NCI-H146 (cell line): ENCODE measurements at regions not wholly inside any gene's neighbourhood (a gene's known extent, or its start where the extent isn't known, plus 50 kb on each side); places are given as distances from the start of the nearest gene placed in this dataset.
"Not testable (repeated sequence)": the region's sequence is repeated elsewhere in the genome, so short reads cannot be mapped to it uniquely, and the experiment has no call there.

ENCODE experiments used
- DNase-seq: peaks from one replicate; lab custom pipeline; 2025; lab: John Stamatoyannopoulos, UW

DNA sequence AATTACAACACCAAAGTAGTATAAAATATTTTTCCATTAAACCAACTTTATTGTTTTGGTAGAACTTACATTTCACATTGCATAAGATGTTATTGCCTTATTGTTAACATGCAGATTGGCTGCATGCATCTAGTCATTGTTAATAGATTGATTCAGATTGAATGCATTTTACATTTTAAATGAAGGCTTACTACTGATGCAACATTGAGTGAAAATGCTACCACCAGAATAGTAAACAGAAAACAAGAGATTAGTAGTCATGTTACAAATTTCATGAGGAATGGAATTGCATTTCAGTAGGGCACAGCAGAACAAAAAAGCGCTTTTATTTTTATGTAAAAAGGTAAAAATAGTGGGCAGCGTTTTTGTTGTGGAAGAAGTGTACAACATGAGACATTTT is 298.3 kb downstream of the ARL4A start:
- no peak for DNase-seq

DNA sequence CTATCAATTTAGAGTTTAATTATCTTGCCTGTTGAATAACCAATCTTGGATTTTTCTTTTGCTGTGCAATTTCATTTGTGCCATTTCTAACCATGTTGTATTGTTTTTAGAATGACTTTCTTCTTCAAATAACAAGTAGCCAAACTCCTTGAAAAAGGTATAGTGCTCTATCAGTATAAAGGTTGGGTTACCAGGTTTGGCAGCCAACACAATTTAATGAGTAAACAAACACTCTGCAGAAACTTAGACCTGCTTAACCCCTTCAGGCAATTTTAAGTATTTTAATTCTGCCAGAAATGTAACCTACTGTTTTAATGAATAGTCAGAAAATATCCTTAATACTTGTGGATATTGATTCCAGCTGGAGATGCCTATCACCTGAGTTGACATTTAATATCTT is 299.8 kb downstream of the ARL4A start:
- DNase-seq: no peak

DNA sequence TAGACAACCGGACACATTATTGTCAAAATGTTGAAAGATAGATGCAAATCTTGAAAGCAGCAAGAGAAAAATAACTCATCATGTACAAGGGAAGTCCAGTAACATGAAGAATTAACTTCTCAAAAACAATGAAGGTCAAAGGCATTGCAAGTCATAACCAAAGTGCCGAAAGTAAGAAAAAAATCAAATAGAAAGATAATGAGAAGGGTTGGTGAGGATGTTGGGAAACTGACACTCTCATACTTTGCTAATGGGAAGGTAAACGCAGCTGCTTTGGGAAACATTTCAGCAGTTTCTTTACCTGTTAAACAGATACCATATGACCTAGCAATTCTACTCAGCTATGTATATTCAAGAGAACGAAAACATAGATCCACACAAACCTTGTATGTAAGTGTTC is 303.0 kb downstream of the ARL4A start:
- DNase-seq: no peak

DNA sequence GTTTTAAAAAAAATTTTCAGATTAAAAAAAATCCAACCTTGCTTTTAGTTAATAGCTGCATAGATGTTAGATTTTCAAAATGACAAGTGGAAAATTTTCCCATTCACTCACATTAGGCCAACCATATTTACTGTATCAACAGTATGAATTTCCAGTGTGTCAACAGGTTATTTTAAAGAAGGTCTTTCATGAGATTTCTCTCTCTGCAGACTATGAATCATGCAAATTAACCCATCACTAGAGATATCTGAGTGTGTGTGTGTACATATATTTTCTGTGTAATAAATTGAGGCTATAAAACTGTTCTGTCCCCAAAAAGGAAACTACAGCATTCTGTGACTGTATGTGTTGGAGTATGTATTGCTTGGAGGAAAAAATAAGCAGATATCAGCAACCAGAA is 305.6 kb downstream of the ARL4A start:
- DNase-seq: no peak

- DNase-seq: no peak
Observed at GRCh38 chr7:12995912-12996469, 308.6 kb downstream of the ARL4A start.

- DNase-seq: no peak
Observed at GRCh38 chr7:13007331-13007730, 319.9 kb downstream of the ARL4A start.

- DNase-seq: no peak
Observed at GRCh38 chr7:13009517-13009916, 322.1 kb downstream of the ARL4A start.

- no peak for DNase-seq
Observed at GRCh38 chr7:13014011-13014410, 326.6 kb downstream of the ARL4A start.

DNA sequence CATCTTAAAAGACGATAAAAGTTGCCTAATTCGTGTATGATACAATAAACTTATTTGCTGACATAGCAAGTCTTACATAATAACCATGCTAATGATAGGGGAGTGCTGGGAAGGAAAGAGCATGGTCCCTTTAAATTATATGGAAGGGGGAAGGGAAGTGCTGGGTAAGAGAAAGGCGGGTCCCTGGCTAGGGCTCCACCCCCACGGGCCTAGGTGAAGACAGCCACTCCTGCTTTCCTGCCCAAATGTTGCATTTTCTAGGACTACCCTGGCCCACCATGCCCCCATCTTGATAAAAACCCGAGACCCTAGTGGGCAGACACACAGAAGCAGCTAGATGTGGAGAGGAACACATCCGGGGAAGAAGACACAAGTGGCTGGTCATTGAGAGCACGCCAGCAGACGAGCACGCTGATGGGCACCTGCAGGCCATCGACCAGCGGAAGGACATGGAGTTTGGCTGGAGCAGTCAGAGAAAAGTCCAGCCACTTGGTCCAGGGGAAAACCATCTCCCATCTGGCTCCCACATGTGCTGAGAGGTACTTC is 328.7 kb downstream of the ARL4A start:
- no peak for DNase-seq

GRCh38 chr7:13016592-13017332 is 329.3 kb downstream of the ARL4A start:
- DNase-seq: no peak

DNA sequence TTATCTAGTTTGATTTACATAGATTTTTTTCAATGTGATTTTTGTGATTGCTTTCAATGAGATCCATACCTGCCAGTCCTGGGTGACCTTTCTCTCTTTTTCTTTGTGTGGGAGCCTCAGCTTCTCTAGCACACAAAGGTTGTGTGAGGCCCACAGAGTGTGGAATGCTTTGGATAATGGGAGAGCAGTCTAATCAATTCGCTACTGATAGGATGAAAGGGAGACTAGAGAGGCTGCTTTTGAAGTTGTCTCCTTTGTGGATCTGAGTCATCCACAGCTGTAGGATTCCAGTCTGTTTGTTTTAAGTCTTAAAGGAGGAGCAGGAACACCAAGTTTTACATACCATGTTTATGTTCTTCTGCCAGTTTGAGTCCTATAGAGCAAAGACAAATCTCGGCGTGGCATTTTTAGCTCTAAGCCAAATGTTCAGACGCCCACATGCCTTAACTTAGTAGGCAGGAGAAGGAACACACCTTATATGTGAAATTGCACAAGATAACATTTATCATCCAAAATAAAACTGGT is 330.0 kb downstream of the ARL4A start:
- peak; percentile 2 for DNase-seq

DNA sequence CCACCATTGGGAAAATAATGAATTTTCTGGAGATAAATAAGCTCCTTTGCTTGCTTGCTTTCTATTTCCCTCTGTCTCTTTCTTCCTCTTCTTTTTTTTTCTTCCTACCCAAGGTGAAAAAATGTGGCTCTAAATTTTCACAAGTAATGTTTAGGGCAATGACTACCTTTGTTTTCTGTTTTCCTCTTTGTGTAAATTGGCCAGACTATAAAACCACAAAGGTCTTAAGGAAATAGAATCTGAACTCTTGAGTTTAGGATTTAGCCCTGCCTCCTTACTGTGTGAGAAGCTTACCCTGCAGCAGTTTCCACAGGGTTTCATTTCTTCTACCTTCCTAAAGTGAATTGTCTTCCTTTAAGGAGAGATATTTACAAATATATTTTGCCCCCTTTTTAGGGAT is 330.4 kb downstream of the ARL4A start:
- DNase-seq: no peak

DNA sequence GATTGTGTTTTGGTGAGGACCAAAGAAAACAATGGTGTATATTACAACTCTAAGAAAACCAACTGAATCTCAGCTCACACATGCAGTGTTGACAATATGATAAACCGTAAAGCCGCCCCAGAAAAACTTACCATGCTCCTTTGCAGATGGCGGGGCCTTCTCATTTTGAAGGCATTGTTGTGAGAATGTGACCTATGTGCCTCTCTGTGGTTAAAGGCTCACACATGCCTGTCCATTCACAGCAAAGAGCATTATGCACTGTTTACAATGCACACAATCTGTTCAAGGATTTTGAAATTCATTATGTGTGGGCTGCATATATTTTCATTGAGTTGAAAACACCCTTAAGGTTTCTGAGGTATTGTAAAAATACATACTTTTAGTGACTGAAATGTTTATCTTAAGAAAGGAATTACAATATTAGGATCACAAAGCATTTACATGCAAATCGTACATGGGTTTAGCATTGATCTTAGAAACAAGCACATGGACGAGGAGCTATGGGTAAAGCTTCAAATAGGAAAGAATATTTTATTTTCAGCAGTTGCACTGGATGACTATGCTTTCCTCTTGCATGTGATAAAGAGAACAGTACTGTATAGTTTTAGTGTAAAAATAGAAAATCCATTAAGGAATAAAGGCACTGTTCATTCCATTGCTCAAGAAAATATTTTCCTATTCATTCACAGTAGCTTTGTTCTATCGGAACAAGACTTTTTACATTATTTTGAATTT is 334.3 kb downstream of the ARL4A start:
- DNase-seq: peak; percentile 7

- no peak for DNase-seq
Observed at GRCh38 chr7:13024121-13024674, 336.8 kb downstream of the ARL4A start.

DNA sequence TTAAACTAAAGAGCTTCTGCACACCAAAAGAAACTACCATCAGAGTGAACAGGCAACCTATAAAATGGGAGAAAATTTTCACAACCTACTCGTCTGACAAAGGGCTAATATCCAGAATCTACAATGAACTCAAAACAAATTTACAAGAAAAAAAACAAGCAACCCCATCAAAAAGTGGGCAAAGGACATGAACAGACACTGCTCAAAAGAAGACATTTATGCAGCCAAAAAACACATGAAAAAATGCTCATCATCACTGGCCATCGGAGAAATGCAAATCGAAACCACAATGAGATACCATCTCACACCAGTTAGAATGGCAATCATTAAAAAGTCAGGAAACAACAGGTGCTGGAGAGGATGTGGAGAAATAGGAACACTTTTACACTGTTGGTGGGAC is 337.6 kb downstream of the ARL4A start:
- not testable (repeated sequence) for DNase-seq

DNA sequence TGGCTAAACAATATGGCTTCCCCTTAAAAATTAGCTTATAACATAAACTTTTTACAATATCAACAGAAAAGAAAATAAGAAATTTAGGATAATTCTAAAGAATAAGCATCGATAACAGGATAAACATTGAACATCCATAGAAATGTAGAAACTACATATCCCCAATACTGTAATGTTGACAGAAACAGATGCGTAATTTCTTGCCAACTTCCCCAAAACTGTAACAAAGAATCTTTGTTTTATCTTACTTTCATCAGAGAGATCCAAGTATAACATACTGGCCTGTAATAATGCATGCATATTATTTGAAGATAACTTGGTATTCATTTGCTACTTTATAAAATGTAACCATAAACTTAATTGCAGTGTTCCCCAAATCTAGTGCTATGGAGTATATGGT is 339.9 kb downstream of the ARL4A start:
- DNase-seq: no peak

- DNase-seq: no peak
Observed at GRCh38 chr7:13028036-13028824, 340.8 kb downstream of the ARL4A start.

DNA sequence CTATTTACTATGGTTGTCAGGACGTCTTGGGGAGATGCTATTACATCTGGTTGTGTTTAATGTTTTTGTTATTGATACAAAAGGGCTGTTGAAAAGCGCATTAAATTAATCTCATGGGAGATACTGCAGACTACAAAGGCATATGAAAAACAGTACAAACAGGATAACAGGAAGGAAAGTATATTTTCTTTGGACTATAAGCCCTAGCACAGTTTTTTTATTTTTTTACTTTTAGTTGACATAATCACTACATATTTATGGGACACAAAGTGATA is 341.3 kb downstream of the ARL4A start:
- DNase-seq: no peak

DNA sequence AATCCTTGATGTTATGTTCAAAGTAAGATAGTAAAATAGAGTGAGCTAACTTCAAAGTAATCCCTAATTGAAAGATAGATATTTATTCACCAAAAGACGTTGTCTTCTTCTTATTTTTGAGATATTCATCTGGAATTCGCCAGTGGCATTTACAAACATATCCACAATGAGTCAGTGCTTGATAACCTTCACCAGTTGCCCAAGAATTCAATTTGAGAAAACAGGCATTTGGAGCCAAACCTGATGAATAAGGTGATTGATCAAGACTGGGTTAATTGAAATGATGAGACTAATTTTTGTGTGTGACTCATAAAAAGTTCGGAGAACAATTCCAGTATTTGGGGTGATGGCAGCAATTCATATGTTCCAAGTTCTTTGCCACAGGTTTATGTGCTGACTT is 344.0 kb downstream of the ARL4A start:
- DNase-seq: no peak

GRCh38 chr7:13032084-13032483 is 344.7 kb downstream of the ARL4A start:
- no peak for DNase-seq

GRCh38 chr7:13032576-13032975 is 345.1 kb downstream of the ARL4A start:
- DNase-seq: peak; percentile 1

DNA sequence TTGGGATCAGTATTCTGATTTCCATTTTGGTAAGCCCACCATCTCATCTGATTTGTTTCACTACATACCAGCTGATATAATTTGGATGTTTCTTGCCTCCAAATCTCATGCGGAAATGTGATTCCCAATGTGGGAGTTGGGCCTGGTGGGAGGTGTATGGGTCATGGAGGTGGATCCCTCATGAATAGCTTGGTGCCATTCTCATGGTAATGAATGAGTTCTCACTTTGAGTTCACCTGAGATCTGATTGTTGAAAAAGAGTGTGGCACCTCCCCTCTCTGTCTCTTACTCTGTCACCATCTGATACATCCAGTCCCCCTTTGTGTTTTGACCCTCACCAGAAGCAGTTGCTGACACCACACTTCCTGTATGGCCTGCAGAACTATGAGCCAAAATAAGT is 347.3 kb downstream of the ARL4A start:
- no peak for DNase-seq
